Upper lobe of right lung (tissue), 1 donor: ENCODE measurements at regions not wholly inside any gene's neighbourhood (a gene's known extent, or its start where the extent isn't known, plus 50 kb on each side); places are given as distances from the start of the nearest gene placed in this dataset.
A peak's percentile ranks its signal among the peaks of the same experiment; 100 is the strongest.
"Not testable (repeated sequence)": the region's sequence is repeated elsewhere in the genome, so short reads cannot be mapped to it uniquely, and the experiment has no call there.

ENCODE experiments used
- ATAC-seq: fragments of 200-7000 bp; cut with Tn5 transposase; one replicate; pipeline ENCODE4 v1.9.1; 2020; ENCODE audit warnings: mild to moderate bottlenecking, moderate library complexity
- DNase-seq: peaks from one replicate; pipeline ENCODE4 v3.0.0-alpha.2; 2020
- H3K27ac ChIP-seq: fragments of 200-600 bp; one replicate; pipeline ENCODE4 v1.8.0; 2022
- H3K27me3 ChIP-seq: fragments of 200-600 bp; one replicate; pipeline ENCODE4 v1.8.0; 2022; ENCODE audit warnings: mild to moderate bottlenecking
- H3K36me3 ChIP-seq: fragments of 200-600 bp; one replicate; pipeline ENCODE4 v1.8.0; 2022
- H3K4me1 ChIP-seq: fragments of 200-600 bp; one replicate; pipeline ENCODE4 v1.8.0; 2022
- H3K4me3 ChIP-seq: fragments of 200-600 bp; one replicate; pipeline ENCODE4 v1.8.0; 2022; ENCODE audit warnings: mild to moderate bottlenecking
- H3K9me3 ChIP-seq: fragments of 200-600 bp; one replicate; pipeline ENCODE4 v1.8.0; 2022
- intact Hi-C: fragments of 100-400 bp; cut with DNase I; formaldehyde crosslinking; loops from one replicate; pipeline ENCODE4 v1.11.0; 2022
- TF ChIP-seq, protein P1 (sequence below): fragments of 200-600 bp; IDR thresholded peaks from one replicate; pipeline ENCODE4 v1.8.0; 2022; ENCODE audit warnings: antibody characterized with exemption
- donor health status: DM: no; HTN: yes; CAD: no; lungs with severe emphysema.

DNA sequence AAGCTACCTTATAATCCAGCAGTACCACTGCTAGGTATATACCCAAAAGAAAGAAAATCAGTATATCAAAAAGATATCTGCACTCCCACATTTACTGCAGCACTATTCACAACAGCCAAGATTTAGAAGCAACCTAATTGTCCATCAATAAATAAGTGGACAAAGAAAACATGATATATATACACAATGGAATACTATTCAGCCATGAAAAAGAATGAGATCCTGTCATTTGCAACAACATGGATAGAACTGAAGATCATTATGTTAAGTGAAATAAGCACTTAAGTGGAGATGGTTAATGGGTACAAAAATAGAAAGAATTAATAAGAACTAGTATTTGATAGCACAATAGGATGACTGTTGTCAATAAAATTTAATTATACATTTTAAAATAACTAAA lies 90.7 kb upstream of the PKN2 start:
- H3K36me3 ChIP-seq = no peaks in the 10 kb centered on the region
- DNase-seq (no peak), ATAC-seq (no peak)
- H3K27me3 ChIP-seq = no peaks in the 10 kb centered on the region
- no peaks in the 10 kb centered on the region for H3K4me1 ChIP-seq
- no peak overlapping the region for H3K27ac ChIP-seq
- intact Hi-C loops = no loop called here
- H3K4me3 ChIP-seq = no peak overlapping the region
- H3K9me3 ChIP-seq = no peaks in the 10 kb centered on the region
- TF ChIP-seq, protein P1, sequence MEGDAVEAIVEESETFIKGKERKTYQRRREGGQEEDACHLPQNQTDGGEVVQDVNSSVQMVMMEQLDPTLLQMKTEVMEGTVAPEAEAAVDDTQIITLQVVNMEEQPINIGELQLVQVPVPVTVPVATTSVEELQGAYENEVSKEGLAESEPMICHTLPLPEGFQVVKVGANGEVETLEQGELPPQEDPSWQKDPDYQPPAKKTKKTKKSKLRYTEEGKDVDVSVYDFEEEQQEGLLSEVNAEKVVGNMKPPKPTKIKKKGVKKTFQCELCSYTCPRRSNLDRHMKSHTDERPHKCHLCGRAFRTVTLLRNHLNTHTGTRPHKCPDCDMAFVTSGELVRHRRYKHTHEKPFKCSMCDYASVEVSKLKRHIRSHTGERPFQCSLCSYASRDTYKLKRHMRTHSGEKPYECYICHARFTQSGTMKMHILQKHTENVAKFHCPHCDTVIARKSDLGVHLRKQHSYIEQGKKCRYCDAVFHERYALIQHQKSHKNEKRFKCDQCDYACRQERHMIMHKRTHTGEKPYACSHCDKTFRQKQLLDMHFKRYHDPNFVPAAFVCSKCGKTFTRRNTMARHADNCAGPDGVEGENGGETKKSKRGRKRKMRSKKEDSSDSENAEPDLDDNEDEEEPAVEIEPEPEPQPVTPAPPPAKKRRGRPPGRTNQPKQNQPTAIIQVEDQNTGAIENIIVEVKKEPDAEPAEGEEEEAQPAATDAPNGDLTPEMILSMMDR = no peak

DNA sequence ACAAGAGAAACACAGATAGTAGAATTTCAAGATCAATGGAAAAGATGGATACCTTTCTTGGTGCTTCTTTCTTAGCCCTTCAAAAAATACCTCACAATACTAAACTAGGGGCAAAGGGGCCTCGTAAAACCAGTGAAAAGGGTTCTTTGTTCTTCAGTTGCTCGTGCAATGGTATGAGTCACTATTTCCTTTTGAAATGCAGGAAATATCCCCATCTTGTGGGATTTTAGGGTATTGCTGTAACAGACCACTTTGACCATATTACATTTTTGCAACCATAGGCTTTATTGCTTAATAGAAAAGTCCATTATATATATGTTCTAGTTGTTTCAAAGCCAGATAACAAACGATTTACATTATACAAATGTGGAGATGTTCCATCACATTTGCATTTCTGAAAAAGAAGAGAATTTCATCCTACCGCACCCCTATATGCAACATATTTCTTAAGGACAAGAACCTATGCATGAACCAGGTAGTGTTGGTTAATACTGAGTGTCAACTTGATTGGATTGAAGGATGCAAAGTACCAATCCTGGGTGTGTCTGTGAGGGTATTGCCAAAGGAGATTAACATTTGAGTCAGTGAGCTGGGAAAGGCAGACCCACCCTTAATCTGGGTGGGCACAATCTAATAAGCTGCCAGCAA lies 88.6 kb upstream of the PKN2 start:
- Histone ChIP-seq H3K36me3 (no peaks in the 10 kb centered on the region), H3K27ac (no peak overlapping the region), H3K4me1 (no peaks in the 10 kb centered on the region), H3K27me3 (no peaks in the 10 kb centered on the region), H3K4me3 (no peak overlapping the region), H3K9me3 (no peaks in the 10 kb centered on the region)
- TF ChIP-seq, protein P1 = peak; percentile 37
- DNase-seq (no peak), ATAC-seq (peak; percentile 53)
- intact Hi-C loops = no loop called here

DNA sequence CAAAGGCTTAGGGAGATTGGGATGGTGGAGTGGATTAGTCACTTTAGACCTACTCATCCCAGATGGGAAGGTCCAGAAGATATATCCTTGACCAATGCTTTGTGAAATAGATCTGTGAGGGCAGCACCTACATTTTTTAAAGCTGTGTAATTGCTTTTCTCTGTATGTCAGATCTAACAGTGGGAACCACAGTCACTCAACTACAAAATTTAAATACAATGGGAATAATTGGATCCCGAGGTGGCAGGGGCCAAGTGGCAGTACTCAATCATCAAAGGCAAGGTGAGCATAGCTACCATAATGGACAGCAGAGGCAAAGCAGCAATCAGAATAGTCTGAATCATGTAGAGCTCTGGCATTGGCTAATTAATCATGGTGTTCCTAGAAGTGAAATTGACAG lies 86.1 kb upstream of the PKN2 start:
- H3K27ac ChIP-seq, H3K27me3 ChIP-seq, ATAC-seq, H3K9me3 ChIP-seq, intact Hi-C loops, H3K4me1 ChIP-seq, DNase-seq, H3K4me3 ChIP-seq, H3K36me3 ChIP-seq: not testable (repeated sequence)

GRCh38 chr1:88608139-88608943 lies 75.7 kb upstream of the PKN2 start:
- DNase-seq = no peak
- no peak overlapping the region for H3K27ac ChIP-seq
- H3K9me3 ChIP-seq = no peaks in the 10 kb centered on the region
- intact Hi-C loops = no loop called here
- peak; percentile 54 for ATAC-seq
- no peaks in the 10 kb centered on the region for H3K27me3 ChIP-seq
- TF ChIP-seq, protein P1 = peak; percentile 50
- H3K36me3 ChIP-seq = no peaks in the 10 kb centered on the region
- peaks cover 5% of the 10 kb centered on the region for H3K4me1 ChIP-seq
- H3K4me3 ChIP-seq = no peak overlapping the region

- Histone ChIP-seq H3K9me3 (no peaks in the 10 kb centered on the region), H3K27me3 (no peaks in the 10 kb centered on the region), H3K4me1 (peaks cover 5% of the 10 kb centered on the region), H3K27ac (no peak overlapping the region), H3K36me3 (no peaks in the 10 kb centered on the region), H3K4me3 (no peak overlapping the region)
- peak; percentile 39 for ATAC-seq
- DNase-seq = no peak
- intact Hi-C loops = no loop called here
- TF ChIP-seq, protein P1 = no peak
Observed at GRCh38 chr1:88609051-88609450, 75.0 kb upstream of the PKN2 start.

DNA sequence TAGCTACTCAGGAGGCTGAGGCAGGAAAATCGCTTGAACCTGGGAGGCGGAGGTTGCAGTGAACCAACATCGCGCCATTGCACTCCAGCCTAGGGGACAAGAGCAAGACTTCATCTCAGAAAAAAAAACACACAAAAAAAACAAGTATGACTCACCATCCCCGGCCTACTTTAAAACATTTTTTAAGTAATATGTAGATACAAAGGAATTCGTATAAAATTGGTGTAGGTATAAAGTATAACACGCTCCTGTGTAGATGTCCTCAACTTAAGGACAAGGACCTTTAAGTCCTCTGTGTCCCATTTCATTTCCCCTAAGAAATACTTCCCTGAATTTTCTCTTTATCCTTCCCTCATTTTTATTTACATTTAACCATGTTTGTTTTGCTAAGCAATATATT lies 73.4 kb upstream of the PKN2 start:
- no peak overlapping the region for H3K27ac ChIP-seq
- peaks cover 5% of the 10 kb centered on the region for H3K4me1 ChIP-seq
- TF ChIP-seq, protein P1 = no peak
- H3K4me3 ChIP-seq = no peak overlapping the region
- no peaks in the 10 kb centered on the region for H3K27me3 ChIP-seq
- ATAC-seq (no peak), DNase-seq (no peak)
- no peaks in the 10 kb centered on the region for H3K9me3 ChIP-seq
- no peaks in the 10 kb centered on the region for H3K36me3 ChIP-seq
- intact Hi-C loops = no loop called here
